ENCODE measurements at regions not wholly inside any gene's neighbourhood (a gene's known extent, or its start where the extent isn't known, plus 50 kb on each side); places are given as distances from the start of the nearest gene placed in this dataset.
"Not testable (repeated sequence)": the region's sequence is repeated elsewhere in the genome, so short reads cannot be mapped to it uniquely, and the experiment has no call there.

- Mint-ChIP-seq H3K9me3 (ENCODE audit: low read depth) (peaks cover 2% of the 10 kb centered on the region), H3K27ac (no peak overlapping the region), H3K4me1 (no peaks in the 10 kb centered on the region), H3K36me3 (ENCODE audit: low read depth) (no peaks in the 10 kb centered on the region), H3K4me3 (no peak overlapping the region), H3K27me3 (peaks cover 13% of the 10 kb centered on the region)
- ATAC-seq = no peak
- POLR2A ChIA-PET = no interaction called here
- CTCF ChIA-PET = no interaction called here
- no peak for DNase-seq
- intact Hi-C loops (cut with DNase I, micrococcal nuclease) = no loop called here
These were observed 280.3 kb upstream of the FOXF1 start for GRCh38 chr16:86229866-86230656.

GRCh38 chr16:86231321-86231995, 278.9 kb upstream of the FOXF1 start:
- H3K9me3 Mint-ChIP-seq (ENCODE audit: low read depth) = peaks cover 2% of the 10 kb centered on the region
- ChIA-PET CTCF (interaction anchor here (1.0 kb wide), 1 partner anchor 10 kb away, joined by 3 read pairs; no protein-coding TSS in a partner anchor), POLR2A (no interaction called here)
- no peak for DNase-seq
- no peaks in the 10 kb centered on the region for H3K36me3 Mint-ChIP-seq (ENCODE audit: low read depth)
- no peak overlapping the region for H3K27ac Mint-ChIP-seq
- H3K27me3 Mint-ChIP-seq = peaks cover 13% of the 10 kb centered on the region
- H3K4me1 Mint-ChIP-seq = no peaks in the 10 kb centered on the region
- no peak overlapping the region for H3K4me3 Mint-ChIP-seq
- no peak for ATAC-seq
- intact Hi-C loops (cut with DNase I, micrococcal nuclease) = no loop called here

- H3K36me3 Mint-ChIP-seq (ENCODE audit: low read depth) = no peaks in the 10 kb centered on the region
- CTCF ChIA-PET = interaction anchor here (1.0 kb wide), 1 partner anchor 11 kb away, joined by 3 read pairs; no protein-coding TSS in a partner anchor
- no peak overlapping the region for H3K27ac Mint-ChIP-seq
- POLR2A ChIA-PET = no interaction called here
- no peak overlapping the region for H3K4me3 Mint-ChIP-seq
- H3K27me3 Mint-ChIP-seq = peaks cover 13% of the 10 kb centered on the region
- H3K4me1 Mint-ChIP-seq = no peaks in the 10 kb centered on the region
- DNase-seq (no peak), ATAC-seq (no peak)
- H3K9me3 Mint-ChIP-seq (ENCODE audit: low read depth) = peaks cover 2% of the 10 kb centered on the region
- intact Hi-C loops (cut with DNase I, micrococcal nuclease) = no loop called here
These were observed 278.4 kb upstream of the FOXF1 start for GRCh38 chr16:86231996-86232350.

GRCh38 chr16:86232496-86232895, 277.8 kb upstream of the FOXF1 start:
- intact Hi-C loops (cut with DNase I, micrococcal nuclease) = no loop called here
- Mint-ChIP-seq H3K9me3 (ENCODE audit: low read depth) (peaks cover 2% of the 10 kb centered on the region), H3K4me3 (no peak overlapping the region), H3K27me3 (peaks cover 12% of the 10 kb centered on the region), H3K27ac (no peak overlapping the region), H3K36me3 (ENCODE audit: low read depth) (no peaks in the 10 kb centered on the region), H3K4me1 (no peaks in the 10 kb centered on the region)
- ATAC-seq (no peak), DNase-seq (no peak)
- ChIA-PET POLR2A (no interaction called here), CTCF (no interaction called here)

GRCh38 chr16:86233506-86233905, 276.8 kb upstream of the FOXF1 start:
- H3K27ac Mint-ChIP-seq; DNase-seq; H3K36me3 Mint-ChIP-seq (ENCODE audit: low read depth); H3K4me1 Mint-ChIP-seq; intact Hi-C loops (cut with DNase I, micrococcal nuclease); CTCF ChIA-PET; ATAC-seq; H3K27me3 Mint-ChIP-seq; H3K4me3 Mint-ChIP-seq; H3K9me3 Mint-ChIP-seq (ENCODE audit: low read depth); POLR2A ChIA-PET: not testable (repeated sequence)

GRCh38 chr16:86239381-86239780, 270.9 kb upstream of the FOXF1 start:
- DNase-seq (no peak), ATAC-seq (no peak)
- H3K9me3 Mint-ChIP-seq (ENCODE audit: low read depth) = no peaks in the 10 kb centered on the region
- H3K36me3 Mint-ChIP-seq (ENCODE audit: low read depth) = no peaks in the 10 kb centered on the region
- ChIA-PET CTCF (no interaction called here), POLR2A (no interaction called here)
- no peak overlapping the region for H3K4me3 Mint-ChIP-seq
- no peaks in the 10 kb centered on the region for H3K4me1 Mint-ChIP-seq
- peaks cover 27% of the 10 kb centered on the region for H3K27me3 Mint-ChIP-seq
- intact Hi-C loops (cut with DNase I, micrococcal nuclease) = no loop called here
- no peak overlapping the region for H3K27ac Mint-ChIP-seq

GRCh38 chr16:86240716-86241363, 269.5 kb upstream of the FOXF1 start:
- intact Hi-C loops (cut with DNase I, micrococcal nuclease) = no loop called here
- Mint-ChIP-seq H3K9me3 (ENCODE audit: low read depth) (no peaks in the 10 kb centered on the region), H3K27me3 (peaks cover 27% of the 10 kb centered on the region), H3K4me3 (no peak overlapping the region), H3K4me1 (no peaks in the 10 kb centered on the region), H3K36me3 (ENCODE audit: low read depth) (no peaks in the 10 kb centered on the region), H3K27ac (no peak overlapping the region)
- no peak for ATAC-seq
- POLR2A ChIA-PET = no interaction called here
- CTCF ChIA-PET = no interaction called here
- DNase-seq = no peak

- no peak overlapping the region for H3K27ac Mint-ChIP-seq
- H3K9me3 Mint-ChIP-seq (ENCODE audit: low read depth) = no peaks in the 10 kb centered on the region
- no peaks in the 10 kb centered on the region for H3K36me3 Mint-ChIP-seq (ENCODE audit: low read depth)
- peaks cover 27% of the 10 kb centered on the region for H3K27me3 Mint-ChIP-seq
- POLR2A ChIA-PET = no interaction called here
- DNase-seq = no peak
- no peak overlapping the region for H3K4me3 Mint-ChIP-seq
- ATAC-seq = no peak
- H3K4me1 Mint-ChIP-seq = no peaks in the 10 kb centered on the region
- intact Hi-C loops (cut with DNase I, micrococcal nuclease) = no loop called here
- CTCF ChIA-PET = no interaction called here
These were observed 268.6 kb upstream of the FOXF1 start for GRCh38 chr16:86241681-86242080.

- H3K27me3 Mint-ChIP-seq = peaks cover 30% of the 10 kb centered on the region
- no peak for ATAC-seq
- no peaks in the 10 kb centered on the region for H3K4me1 Mint-ChIP-seq
- no peak overlapping the region for H3K27ac Mint-ChIP-seq
- intact Hi-C loops (cut with DNase I, micrococcal nuclease) = no loop called here
- H3K4me3 Mint-ChIP-seq = no peak overlapping the region
- ChIA-PET CTCF (no interaction called here), POLR2A (no interaction called here)
- H3K36me3 Mint-ChIP-seq (ENCODE audit: low read depth) = no peaks in the 10 kb centered on the region
- DNase-seq = no peak
- H3K9me3 Mint-ChIP-seq (ENCODE audit: low read depth) = no peaks in the 10 kb centered on the region
These were observed 267.8 kb upstream of the FOXF1 start for GRCh38 chr16:86242244-86243122.

GRCh38 chr16:86243123-86243473, 267.2 kb upstream of the FOXF1 start:
- Mint-ChIP-seq H3K27me3 (peaks cover 30% of the 10 kb centered on the region), H3K36me3 (ENCODE audit: low read depth) (no peaks in the 10 kb centered on the region), H3K9me3 (ENCODE audit: low read depth) (no peaks in the 10 kb centered on the region), H3K27ac (no peak overlapping the region), H3K4me1 (no peaks in the 10 kb centered on the region), H3K4me3 (no peak overlapping the region)
- no peak for ATAC-seq
- no peak for DNase-seq
- CTCF ChIA-PET = no interaction called here
- POLR2A ChIA-PET = no interaction called here
- intact Hi-C loops (cut with DNase I, micrococcal nuclease) = no loop called here

- Mint-ChIP-seq H3K27me3 (peaks cover 30% of the 10 kb centered on the region), H3K4me3 (no peak overlapping the region), H3K27ac (no peak overlapping the region), H3K4me1 (no peaks in the 10 kb centered on the region), H3K9me3 (ENCODE audit: low read depth) (no peaks in the 10 kb centered on the region), H3K36me3 (ENCODE audit: low read depth) (no peaks in the 10 kb centered on the region)
- no peak for DNase-seq
- no peak for ATAC-seq
- intact Hi-C loops (cut with DNase I, micrococcal nuclease) = no loop called here
- ChIA-PET POLR2A (no interaction called here), CTCF (interaction anchor here (0.8 kb wide), 1 partner anchor 16 kb away, joined by 3 read pairs; no protein-coding TSS in a partner anchor)
These were observed 266.7 kb upstream of the FOXF1 start for GRCh38 chr16:86243571-86244154.

All from activated CD4-positive, alpha-beta T cell treated with anti-CD3 and anti-CD28 coated beads for 36 hours (primary cell).